Hematopoietic multipotent progenitor cell treated with erythropoietin and hydrocortisone succinate and interleukin-3 and kit ligand, for 6 days (in vitro differentiated cells): ENCODE measurements at regions not wholly inside any gene's neighbourhood (a gene's known extent, or its start where the extent isn't known, plus 50 kb on each side); places are given as distances from the start of the nearest gene placed in this dataset.
"Not testable (repeated sequence)": the region's sequence is repeated elsewhere in the genome, so short reads cannot be mapped to it uniquely, and the experiment has no call there.

Experiments used
- DNase-seq: peaks from one replicate; pipeline ENCODE4 v3.0.0-alpha.2; 2015

GRCh38 chr22:22697377-22698117 lies 53.1 kb downstream of the GGTLC2 start:
- DNase-seq = no peak

DNA sequence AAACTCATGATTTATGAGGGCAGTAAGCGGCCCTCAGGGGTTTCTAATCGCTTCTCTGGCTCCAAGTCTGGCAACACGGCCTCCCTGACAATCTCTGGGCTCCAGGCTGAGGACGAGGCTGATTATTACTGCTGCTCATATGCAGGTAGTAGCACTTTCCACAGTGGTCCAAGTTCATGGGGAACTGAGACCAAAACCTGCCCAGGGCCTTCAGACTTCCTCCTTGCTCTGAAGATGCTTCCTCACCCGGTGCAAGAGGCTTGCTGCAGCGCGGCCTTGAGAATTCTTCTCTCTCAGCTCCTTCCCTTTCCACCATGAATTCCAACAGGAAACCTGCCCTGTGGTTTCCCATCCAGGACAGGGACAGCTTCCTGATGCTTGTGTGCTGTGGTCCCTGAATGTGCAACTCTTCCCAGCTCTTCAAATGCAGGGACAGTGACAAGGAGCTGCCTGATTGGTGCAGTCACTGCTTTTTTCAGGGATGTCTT lies 53.9 kb downstream of the GGTLC2 start:
- DNase-seq = no peak

GRCh38 chr22:22700631-22701030 lies 56.2 kb downstream of the GGTLC2 start:
- no peak for DNase-seq

- not testable (repeated sequence) for DNase-seq
Measured at GRCh38 chr22:22701557-22701956, 57.1 kb downstream of the GGTLC2 start.

- DNase-seq = peak; percentile 27
Measured at GRCh38 chr22:22702237-22703202, 58.1 kb downstream of the GGTLC2 start.

- no peak for DNase-seq
Measured at GRCh38 chr22:22703203-22703570, 58.8 kb downstream of the GGTLC2 start.

DNA sequence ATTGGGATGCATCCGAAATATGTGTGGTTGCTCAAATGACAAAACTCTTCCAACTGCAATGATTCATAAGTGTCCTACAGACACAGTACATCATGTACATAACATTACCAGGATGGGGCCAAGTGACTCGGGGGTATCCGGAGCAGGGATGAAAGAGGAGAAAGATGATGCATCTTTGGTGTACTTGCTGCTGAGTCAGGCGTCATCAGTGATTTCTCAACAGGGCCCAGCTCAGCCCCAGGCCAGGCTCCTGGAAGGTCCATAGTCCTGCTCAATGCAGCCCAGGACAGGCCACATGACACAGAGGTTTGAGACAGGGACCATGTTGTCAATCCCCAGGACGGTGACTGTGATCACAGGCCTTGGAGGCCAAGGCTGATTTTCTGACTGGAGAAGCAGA lies 59.3 kb downstream of the GGTLC2 start:
- no peak for DNase-seq

DNA sequence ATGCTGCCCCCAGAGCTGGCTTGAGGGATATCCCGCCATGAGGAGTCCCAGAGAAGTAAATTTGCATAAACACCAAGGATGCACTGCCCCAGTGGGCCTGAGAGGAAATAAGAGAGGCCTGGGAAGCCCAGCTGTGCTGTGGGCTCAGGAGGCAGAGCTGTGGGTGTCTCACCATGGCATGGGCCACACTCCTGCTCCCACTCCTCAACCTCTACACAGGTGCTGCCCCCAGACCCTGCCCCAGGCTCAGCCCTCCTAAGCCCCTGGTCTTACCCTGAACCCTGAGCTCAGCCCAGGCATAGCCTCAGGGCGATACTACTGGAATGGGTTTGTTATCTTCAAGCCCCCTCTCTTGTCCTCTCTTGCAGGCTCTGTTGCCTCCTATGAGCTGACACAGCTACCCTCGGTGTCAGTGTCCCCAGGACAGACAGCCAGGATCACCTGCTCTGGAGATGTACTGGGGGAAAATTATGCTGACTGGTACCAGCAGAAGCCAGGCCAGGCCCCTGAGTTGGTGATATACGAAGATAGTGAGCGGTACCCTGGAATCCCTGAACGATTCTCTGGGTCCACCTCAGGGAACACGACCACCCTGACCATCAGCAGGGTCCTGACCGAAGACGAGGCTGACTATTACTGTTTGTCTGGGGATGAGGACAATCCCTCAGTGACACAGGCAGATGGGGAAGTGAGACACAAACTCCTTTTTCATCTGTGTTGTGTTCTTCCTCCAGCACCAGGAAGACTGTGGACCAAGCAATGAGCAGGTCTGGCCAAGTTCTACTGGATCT lies 59.9 kb downstream of the GGTLC2 start:
- no peak for DNase-seq

DNA sequence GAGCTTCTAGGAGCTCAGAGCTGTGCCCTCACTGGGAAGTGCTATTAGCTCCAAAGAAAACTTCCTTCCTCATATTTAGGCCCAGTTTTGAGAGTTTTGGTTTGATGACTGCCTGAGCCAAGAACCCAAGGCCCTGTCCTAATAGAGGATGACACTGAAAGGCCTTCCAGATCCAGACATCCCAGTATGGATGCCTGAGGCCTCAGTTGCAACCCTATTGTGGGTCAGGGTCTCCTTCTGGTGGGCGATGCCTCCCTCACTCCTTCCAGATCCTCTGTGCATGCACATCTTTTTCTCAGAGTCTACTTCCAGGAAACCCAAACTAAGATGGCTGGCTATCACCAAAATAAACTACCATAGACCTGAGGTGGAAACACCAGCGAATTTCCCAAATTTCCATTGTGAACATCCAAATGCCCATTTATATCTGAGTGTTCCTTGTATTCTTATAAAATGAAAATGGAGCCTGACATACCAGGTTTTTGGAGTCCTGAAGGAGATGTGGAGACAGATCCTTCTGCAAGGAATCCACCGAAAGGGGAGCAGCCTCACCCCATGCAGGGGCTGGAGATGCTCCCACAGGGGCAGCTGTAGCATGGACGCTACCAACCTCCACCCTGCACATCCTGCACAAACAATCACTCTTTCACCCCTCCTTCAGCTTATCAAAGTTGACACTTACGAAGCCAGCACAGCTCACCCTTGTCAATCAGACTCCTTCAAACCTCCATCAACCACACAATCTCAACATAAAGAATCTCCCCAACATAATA lies 61.1 kb downstream of the GGTLC2 start:
- no peak for DNase-seq

GRCh38 chr22:22706253-22706915 lies 62.0 kb downstream of the GGTLC2 start:
- no peak for DNase-seq

DNA sequence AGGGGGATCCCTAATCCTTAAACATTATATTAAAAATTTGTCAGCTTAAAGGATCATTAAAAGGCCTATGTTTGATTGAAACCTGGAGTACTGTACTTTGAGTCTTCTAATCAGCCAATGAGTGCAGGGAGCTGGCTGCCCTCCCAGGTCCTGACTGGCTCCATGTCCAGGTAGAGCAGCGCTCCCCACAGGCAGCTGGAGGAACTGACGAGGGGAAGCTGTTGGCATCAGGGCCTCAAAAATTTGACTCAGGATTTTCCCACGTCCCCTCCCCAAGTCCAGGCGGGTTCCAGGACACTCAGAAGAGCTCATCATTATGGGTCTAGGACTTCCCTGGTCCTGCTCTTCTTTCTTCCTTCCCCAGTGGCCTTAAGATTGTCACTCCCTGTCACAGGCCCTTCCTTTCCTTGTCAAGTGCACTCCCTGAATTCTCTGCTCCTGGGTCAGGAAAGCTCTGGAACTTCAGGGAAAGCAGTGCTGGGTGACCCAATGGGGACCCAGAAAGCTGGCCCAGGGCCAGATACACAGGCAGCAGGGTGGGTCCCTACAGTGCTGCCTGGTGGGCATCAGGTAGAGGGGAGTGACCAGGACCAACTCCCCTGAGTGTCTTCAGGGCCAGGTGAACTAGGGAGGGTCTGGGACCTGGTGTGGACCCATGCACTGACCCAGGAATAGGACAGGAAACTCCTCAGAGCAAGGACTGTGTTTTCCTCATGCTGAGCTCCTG lies 65.5 kb downstream of the GGTLC2 start:
- DNase-seq = peak; percentile 28

DNA sequence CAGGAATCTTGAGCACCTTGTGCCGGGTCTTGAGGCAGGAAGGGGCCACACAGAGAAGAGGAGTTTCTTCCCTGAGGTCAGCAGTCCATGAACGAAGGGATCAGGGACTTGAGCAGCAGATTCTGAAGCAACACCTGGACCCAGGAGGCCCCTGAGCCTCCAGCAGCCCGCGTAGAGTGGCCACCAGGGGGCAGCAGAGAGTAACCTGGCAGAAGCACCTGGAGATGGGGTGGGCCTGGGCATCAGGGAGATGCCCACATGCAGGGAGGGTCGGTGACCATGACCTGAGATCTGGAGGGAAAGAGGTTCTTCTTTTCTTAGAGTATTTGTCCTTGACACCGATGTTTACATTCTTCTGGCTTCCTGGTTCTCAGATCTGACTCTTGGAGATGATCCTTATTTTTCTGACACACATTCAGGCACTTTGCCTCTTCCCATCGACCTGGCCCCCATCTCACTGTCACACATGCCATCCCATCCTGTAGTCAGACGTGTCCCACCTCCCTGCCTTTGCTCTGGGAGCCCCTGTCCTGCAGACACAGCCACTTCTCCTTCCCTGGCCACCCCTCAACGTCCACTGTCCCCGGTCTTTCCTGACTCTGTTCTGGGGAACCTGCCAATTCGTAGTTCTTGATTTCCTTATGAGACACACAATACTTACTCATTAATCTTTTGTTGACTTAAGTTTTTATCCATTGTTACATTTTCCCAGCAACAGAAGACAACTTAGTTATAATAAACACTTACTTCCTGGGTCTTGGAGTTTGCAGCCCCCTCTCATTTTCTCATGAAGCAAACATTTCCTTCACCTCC lies 66.5 kb downstream of the GGTLC2 start:
- peak; percentile 66 for DNase-seq

DNA sequence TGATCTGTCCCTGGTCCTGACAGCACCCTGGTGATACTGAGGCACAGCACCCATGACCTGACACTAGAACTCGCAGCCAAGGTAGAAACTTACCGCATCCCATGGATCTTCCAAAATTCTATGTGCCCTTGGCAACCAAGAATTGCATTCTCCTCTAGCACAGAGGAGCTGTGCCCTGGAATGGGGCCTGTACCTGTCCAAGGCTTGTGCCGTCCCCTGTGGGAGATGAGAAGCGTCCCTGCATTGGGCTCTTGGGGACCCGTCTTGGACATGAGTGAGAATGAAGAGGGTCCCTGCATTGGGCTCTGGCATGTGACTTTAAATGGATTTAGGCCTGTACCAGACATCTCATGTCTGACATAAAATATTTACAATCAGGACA lies 67.1 kb downstream of the GGTLC2 start:
- DNase-seq = no peak

DNA sequence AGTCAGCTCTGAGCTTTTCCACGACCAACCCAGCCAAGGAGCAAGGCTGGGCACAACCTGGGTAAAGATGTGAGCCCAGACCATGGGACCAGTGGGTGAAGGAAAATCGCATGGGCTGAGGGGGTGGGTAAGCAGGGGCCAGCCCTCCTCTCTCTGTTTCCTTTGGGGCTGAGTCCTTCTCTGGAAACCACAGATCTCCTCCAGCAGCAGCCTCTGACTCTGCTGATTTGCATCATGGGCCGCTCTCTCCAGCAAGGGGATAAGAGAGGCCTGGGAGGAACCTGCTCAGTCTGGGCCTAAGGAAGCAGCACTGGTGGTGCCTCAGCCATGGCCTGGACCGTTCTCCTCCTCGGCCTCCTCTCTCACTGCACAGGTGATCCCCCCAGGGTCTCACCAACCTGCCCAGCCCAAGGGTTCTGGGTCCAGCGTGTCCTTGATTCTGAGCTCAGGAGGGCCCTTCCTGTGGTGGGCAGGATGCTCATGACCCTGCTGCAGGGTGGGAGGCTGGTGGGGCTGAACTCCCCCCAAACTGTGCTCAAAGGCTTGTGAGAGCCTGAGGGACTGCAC lies 67.8 kb downstream of the GGTLC2 start:
- peak; percentile 63 for DNase-seq

- no peak for DNase-seq
Measured at GRCh38 chr22:22712666-22713365, 68.4 kb downstream of the GGTLC2 start.

DNA sequence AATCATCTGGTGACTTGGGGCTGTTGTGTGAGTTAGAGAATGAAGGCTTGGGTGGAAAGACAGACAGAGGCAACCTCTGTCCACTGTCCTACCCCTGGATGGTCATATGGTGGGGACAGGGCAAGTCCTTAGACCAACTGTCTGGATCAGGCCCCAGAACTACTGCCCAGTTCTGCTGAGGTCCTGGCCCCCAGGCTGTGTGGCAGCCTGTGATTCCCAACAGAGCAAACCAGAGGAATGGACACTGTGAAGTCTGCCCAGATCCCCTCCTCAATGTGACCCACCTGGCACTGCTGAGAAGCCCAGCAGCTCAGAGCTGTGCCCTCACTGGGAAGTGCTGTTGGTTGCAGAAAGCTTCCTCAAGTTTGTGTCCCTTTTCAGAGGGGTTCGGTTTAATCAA lies 69.0 kb downstream of the GGTLC2 start:
- no peak for DNase-seq

DNA sequence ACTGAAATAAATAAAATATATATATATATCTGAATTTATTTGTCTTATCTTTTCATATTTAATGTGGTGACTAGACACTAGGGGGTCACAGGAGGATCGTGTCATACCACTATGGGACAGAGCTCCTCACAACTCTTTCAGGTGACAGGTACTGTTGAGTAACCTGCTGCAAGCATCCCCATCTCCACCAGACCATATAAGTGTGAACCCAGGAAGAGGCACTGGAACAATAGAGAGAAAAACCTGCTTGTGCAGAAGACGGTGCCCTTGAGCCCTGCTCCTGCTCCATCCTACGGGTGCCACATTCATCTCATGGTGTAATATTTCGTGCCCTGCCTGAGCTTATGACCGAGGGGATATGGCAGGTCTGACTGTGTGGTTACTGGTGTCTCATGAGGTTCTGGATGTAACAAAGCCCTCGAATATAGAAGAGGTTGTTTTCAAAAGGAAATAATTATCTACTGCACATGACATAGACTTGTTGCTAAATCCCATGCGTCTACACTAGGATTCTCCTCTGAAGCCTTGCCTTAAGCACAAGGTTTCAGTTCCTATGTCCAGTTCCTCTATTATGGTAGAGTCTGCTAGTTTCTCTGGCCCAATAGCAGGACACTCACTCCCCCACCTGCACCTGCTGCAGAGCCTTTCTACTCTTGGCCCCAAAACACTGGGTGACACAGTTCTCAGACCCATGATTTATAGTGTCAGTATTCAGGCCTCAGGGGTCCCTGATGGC lies 70.4 kb downstream of the GGTLC2 start:
- DNase-seq = no peak

GRCh38 chr22:22716136-22716665 lies 71.8 kb downstream of the GGTLC2 start:
- no peak for DNase-seq
